CD14-positive monocyte (primary cell): ENCODE measurements at regions not wholly inside any gene's neighbourhood (a gene's known extent, or its start where the extent isn't known, plus 50 kb on each side); places are given as distances from the start of the nearest gene placed in this dataset.

Experiments
- DNase-seq, 3 donors: peaks; one replicate each; pipeline ENCODE4 v3.0.0-alpha.2; 2011 to 2022
- H2AFZ ChIP-seq: 2 replicates; pipeline ENCODE4 v1.6.0; 2012; ENCODE audit warnings: mild to moderate bottlenecking, low read depth, low read length, inconsistent platforms; ENCODE audit not compliant: insufficient read depth, poor library complexity, severe bottlenecking
- H3K27ac ChIP-seq, 2 donors: 1 replicate in 1 of 2; 2 replicates in 1 of 2; pipeline ENCODE4 v1.5.1; 2012 to 2013; ENCODE audit warnings: low read length in 2 of 2, control low read depth in 1 of 2, inconsistent platforms in 1 of 2, low read depth in 1 of 2, mild to moderate bottlenecking in 1 of 2
- H3K27me3 ChIP-seq, 2 donors: one replicate each; pipeline versions ENCODE4 v1.6.0 to v1.6.1; 2011 to 2013; ENCODE audit warnings: low read length in 2 of 2; ENCODE audit not compliant: control insufficient read depth in 2 of 2, insufficient read depth in 2 of 2
- H3K36me3 ChIP-seq, 2 donors: replicated peaks in 1 of 2; 1 replicate in 1 of 2; 2 replicates in 1 of 2; pipeline versions ENCODE4 v1.5.1 to v1.6.1; 2012 to 2013; ENCODE audit warnings: low read length in 2 of 2, control low read depth in 1 of 2, inconsistent platforms in 1 of 2, mild to moderate bottlenecking in 1 of 2; ENCODE audit not compliant: insufficient read depth in 2 of 2, control insufficient read depth in 1 of 2
- H3K4me1 ChIP-seq, 2 donors: 1 replicate in 1 of 2; 2 replicates in 1 of 2; pipeline versions ENCODE4 v1.5.1 to v1.6.1; 2012 to 2013; ENCODE audit warnings: low read length in 2 of 2, control low read depth in 1 of 2, inconsistent platforms in 1 of 2, mild to moderate bottlenecking in 1 of 2, moderate library complexity in 1 of 2; ENCODE audit not compliant: insufficient read depth in 2 of 2, control insufficient read depth in 1 of 2
- H3K4me2 ChIP-seq: replicated peaks from 2 replicates; pipeline ENCODE3; 2012; ENCODE audit warnings: low read length, moderate library complexity, mild to moderate bottlenecking; ENCODE audit not compliant: poor library complexity, severe bottlenecking; ENCODE audit errors: extremely low read depth
- H3K4me3 ChIP-seq, 3 experiments: fragments of 200-600 bp in 1 of 3; sonication (generic) in 1 of 3; replicated peaks in 1 of 3; 1 replicate in 2 of 3; 2 replicates in 1 of 3; pipeline ENCODE4 v1.5.1; 2011 to 2013; ENCODE audit warnings: low read length in 3 of 3, mild to moderate bottlenecking in 3 of 3, control low read depth in 2 of 3, low read depth in 2 of 3, inconsistent platforms in 1 of 3, moderate library complexity in 1 of 3
- H3K79me2 ChIP-seq: 2 replicates; pipeline ENCODE4 v1.6.0; 2012; ENCODE audit warnings: mild to moderate bottlenecking, control low read depth, inconsistent platforms, low read length, moderate library complexity; ENCODE audit not compliant: insufficient read depth
- H3K9ac ChIP-seq: 2 replicates; pipeline ENCODE4 v1.6.0; 2017; ENCODE audit warnings: low read length, mild to moderate bottlenecking; ENCODE audit not compliant: insufficient read depth, poor library complexity, severe bottlenecking
- H3K9me3 ChIP-seq, 2 donors: replicated peaks in 1 of 2; 1 replicate in 1 of 2; 2 replicates in 1 of 2; pipeline versions ENCODE4 v1.5.1 to v1.6.1; 2012 to 2013; ENCODE audit warnings: low read length in 2 of 2, control low read depth in 1 of 2; ENCODE audit not compliant: control insufficient read depth in 1 of 2, insufficient read depth in 1 of 2
- H4K20me1 ChIP-seq: 2 replicates; pipeline ENCODE4 v1.6.0; 2012; ENCODE audit warnings: mild to moderate bottlenecking, low read length, control low read depth, moderate library complexity; ENCODE audit not compliant: insufficient read depth
- H3K27ac Mint-ChIP-seq, 7 donors: one replicate each; pipeline ENCODE4 v1.8.0; 2020; ENCODE audit warnings: mild to moderate bottlenecking in 7 of 7, mixed read lengths in 7 of 7, moderate library complexity in 6 of 7, inconsistent platforms in 2 of 7
- H3K27me3 Mint-ChIP-seq, 3 donors: one replicate each; pipeline ENCODE4 v1.8.0; 2021 to 2022; ENCODE audit warnings: low read depth in 3 of 3, mild to moderate bottlenecking in 3 of 3, mixed read lengths in 3 of 3, moderate library complexity in 3 of 3, inconsistent platforms in 1 of 3
- H3K36me3 Mint-ChIP-seq, 2 donors: one replicate each; pipeline ENCODE4 v1.8.0; 2020; ENCODE audit warnings: mixed read lengths in 2 of 2, inconsistent platforms in 1 of 2, mild to moderate bottlenecking in 1 of 2
- H3K4me1 Mint-ChIP-seq: one replicate; pipeline ENCODE4 v1.8.0; 2020; ENCODE audit warnings: mild to moderate bottlenecking, mixed read lengths
- H3K4me3 Mint-ChIP-seq, 2 donors: one replicate each; pipeline ENCODE4 v1.8.0; 2020; ENCODE audit warnings: mild to moderate bottlenecking in 2 of 2, mixed read lengths in 2 of 2, moderate library complexity in 1 of 2
- H3K9me3 Mint-ChIP-seq, 7 donors: one replicate each; pipeline ENCODE4 v1.8.0; 2020 to 2022; ENCODE audit warnings: mixed read lengths in 7 of 7, mild to moderate bottlenecking in 6 of 7, moderate library complexity in 6 of 7, inconsistent platforms in 2 of 7
- CTCF ChIP-seq: fragments of 200-600 bp; IDR thresholded peaks from one replicate; pipeline ENCODE4 v1.8.0; 2022; ENCODE audit warnings: antibody characterized with exemption, mild to moderate bottlenecking
- WGBS: methylation state at CpG from one replicate; pipeline ENCODE4 v1.1.5; 2013; ENCODE audit warnings: missing lambda C conversion rate; ENCODE audit not compliant: insufficient coverage; 5-methylcytosine and 5-hydroxymethylcytosine counted together
- intact Hi-C, 2 donors: fragments of 100-400 bp; cut with micrococcal nuclease; formaldehyde crosslinking; loops; one replicate each; pipeline versions ENCODE4 v1.15.0 to v1.15.1; 2023

- intact Hi-C loops, result no loop called here
- peaks cover 0 to 15% (median 5%) of the 10 kb centered on the region in 7 donors for H3K9me3 Mint-ChIP-seq
- no peak for TF ChIP-seq CTCF
- peaks cover 0 to 4% (median 1%) of the 10 kb centered on the region in 3 donors for H3K27me3 Mint-ChIP-seq
- no peak overlapping the region for H3K4me3 Mint-ChIP-seq
- Histone ChIP-seq H2AFZ (no peak overlapping the region), H3K4me1 (no peaks in the 10 kb centered on the region), H3K36me3 (no peaks in the 10 kb centered on the region), H3K4me3 (no peak overlapping the region), H3K27me3 (no peaks in the 10 kb centered on the region), H4K20me1 (no peaks in the 10 kb centered on the region), H3K79me2 (no peaks in the 10 kb centered on the region), H3K9ac (no peak overlapping the region), H3K27ac (no peak overlapping the region), H3K9me3 (peaks cover 0 to under 1% of the 10 kb centered on the region in 2 donors), H3K4me2 (no peak overlapping the region)
- WGBS, result no CpG with 5 or more reads among the region's 2 CpGs
- H3K27ac Mint-ChIP-seq, result no peak overlapping the region
- no peaks in the 10 kb centered on the region for H3K36me3 Mint-ChIP-seq
- DNase-seq, result no peak
- H3K4me1 Mint-ChIP-seq, result no peaks in the 10 kb centered on the region
Observed at GRCh38 chr5:111606194-111606593, 93.9 kb upstream of the STARD4 start.

GRCh38 chr5:111603446-111603827 lies 91.1 kb upstream of the STARD4 start:
- Mint-ChIP-seq H3K9me3 (peaks cover 0 to 4% (median 0%) of the 10 kb centered on the region in 7 donors), H3K4me1 (no peaks in the 10 kb centered on the region), H3K27me3 (peaks cover 0 to 6% (median 1%) of the 10 kb centered on the region in 3 donors), H3K27ac (no peak overlapping the region), H3K4me3 (no peak overlapping the region), H3K36me3 (no peaks in the 10 kb centered on the region)
- H3K27me3 ChIP-seq, result no peaks in the 10 kb centered on the region
- H3K27ac ChIP-seq, result no peak overlapping the region
- no peaks in the 10 kb centered on the region for H3K9me3 ChIP-seq
- 100% methylated on average over 1 of the region's 2 CpGs for WGBS
- H2AFZ ChIP-seq, result no peak overlapping the region
- no peak for TF ChIP-seq CTCF
- H3K79me2 ChIP-seq, result no peaks in the 10 kb centered on the region
- H4K20me1 ChIP-seq, result no peaks in the 10 kb centered on the region
- no peak overlapping the region for H3K4me2 ChIP-seq
- no peak for DNase-seq
- no peaks in the 10 kb centered on the region for H3K4me1 ChIP-seq
- no peaks in the 10 kb centered on the region for H3K36me3 ChIP-seq
- no peak overlapping the region for H3K4me3 ChIP-seq
- intact Hi-C loops, result no loop called here
- H3K9ac ChIP-seq, result no peak overlapping the region
